HAP-1 (cell line): ENCODE measurements at regions not wholly inside any gene's neighbourhood (a gene's known extent, or its start where the extent isn't known, plus 50 kb on each side); places are given as distances from the start of the nearest gene placed in this dataset.

ENCODE experiments used
- DNase-seq, 2 experiments: peaks; one replicate each; pipeline ENCODE4 v3.0.0-alpha.2; 2016 to 2020; ENCODE audit warnings: low spot score in 2 of 2
- H3K27me3 ChIP-seq: fragments of 250-450 bp; sonication (Bioruptor Pico); 2 replicates; pipeline ENCODE4 v1.5.1; 2020; ENCODE audit warnings: low read depth, mild to moderate bottlenecking, moderate library complexity
- H3K36me3 ChIP-seq: fragments of 250-450 bp; sonication (Bioruptor Pico); replicated peaks from 2 replicates; pipeline ENCODE4 v1.5.1; 2020; ENCODE audit warnings: mild to moderate bottlenecking
- H3K4me1 ChIP-seq: fragments of 250-450 bp; sonication (Bioruptor Pico); 2 replicates; pipeline ENCODE4 v1.5.1; 2020; ENCODE audit warnings: mild to moderate bottlenecking
- H3K4me3 ChIP-seq: fragments of 250-450 bp; sonication (Bioruptor Pico); 2 replicates; pipeline ENCODE4 v1.5.1; 2020; ENCODE audit warnings: mild to moderate bottlenecking, moderate library complexity
- H3K9me3 ChIP-seq: fragments of 250-450 bp; sonication (Bioruptor Pico); 2 replicates; pipeline ENCODE4 v1.5.1; 2020; ENCODE audit warnings: mild to moderate bottlenecking, moderate library complexity
- in situ Hi-C: fragments of 300-500 bp; cut with MboI; formaldehyde crosslinking; loops from 3 replicates; pipeline ENCODE4 v1.14.3; 2020; ENCODE audit warnings: low sequenced_read_pairs, inconsistent platforms, mixed read lengths

GRCh38 chr7:131014906-131015656, 281.1 kb upstream of the KLF14 start:
- H3K36me3 ChIP-seq: no peaks in the 10 kb centered on the region
- peaks cover 54% of the 10 kb centered on the region for H3K4me1 ChIP-seq
- H3K27me3 ChIP-seq: no peaks in the 10 kb centered on the region

DNA sequence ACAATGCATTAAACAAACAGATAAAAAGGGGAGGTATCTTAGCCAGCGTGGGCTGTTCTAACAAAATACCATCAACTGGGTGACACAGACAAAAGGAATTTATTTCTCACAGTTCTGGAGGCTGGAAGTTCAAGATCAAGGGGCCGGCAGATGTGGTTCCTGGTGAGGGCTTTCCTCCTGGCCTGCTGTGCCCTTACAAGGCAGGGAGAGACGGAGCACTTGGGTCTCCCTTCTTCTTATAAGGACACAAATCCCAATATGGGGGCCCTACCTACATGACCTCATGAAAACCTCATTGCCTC, 281.6 kb upstream of the KLF14 start:
- H3K4me1 ChIP-seq: peaks cover 54% of the 10 kb centered on the region
- no peak overlapping the region for H3K4me3 ChIP-seq
- H3K36me3 ChIP-seq: no peaks in the 10 kb centered on the region
- H3K27me3 ChIP-seq: no peaks in the 10 kb centered on the region
- no peak for DNase-seq
- H3K9me3 ChIP-seq: no peaks in the 10 kb centered on the region
- in situ Hi-C loops: no loop called here

More at GRCh38 chr7:131014906-131015656, 281.1 kb upstream of the KLF14 start:
- H3K4me3 ChIP-seq: no peak overlapping the region
- H3K9me3 ChIP-seq: no peaks in the 10 kb centered on the region
- no peak for DNase-seq
- in situ Hi-C loops: no loop called here

GRCh38 chr7:131016230-131016629, 282.2 kb upstream of the KLF14 start:
- H3K9me3 ChIP-seq: no peaks in the 10 kb centered on the region
- in situ Hi-C loops: no loop called here
- peaks cover 53% of the 10 kb centered on the region for H3K4me1 ChIP-seq

DNA sequence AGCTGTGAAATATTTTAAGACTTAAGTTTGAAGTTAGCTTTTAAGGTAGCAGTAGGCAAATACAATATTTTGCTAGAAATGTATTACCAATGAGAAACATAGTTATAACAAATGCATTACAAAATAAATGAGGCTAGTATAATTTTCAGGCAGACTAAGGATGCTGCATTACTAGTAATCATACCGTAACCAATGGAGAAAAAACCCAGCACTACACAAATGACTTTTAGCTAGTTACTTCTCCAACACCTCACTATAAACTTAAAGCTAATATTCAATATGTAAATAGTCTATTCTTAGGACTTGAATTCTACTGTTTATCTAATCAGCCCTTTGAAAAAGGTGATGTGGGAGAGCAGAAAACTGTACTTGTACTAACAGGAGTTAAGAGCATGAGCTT, 285.3 kb upstream of the KLF14 start:
- H3K36me3 ChIP-seq: no peaks in the 10 kb centered on the region

More at GRCh38 chr7:131016230-131016629, 282.2 kb upstream of the KLF14 start:
- H3K36me3 ChIP-seq: no peaks in the 10 kb centered on the region
- no peak overlapping the region for H3K4me3 ChIP-seq
- DNase-seq: no peak
- H3K27me3 ChIP-seq: no peaks in the 10 kb centered on the region

GRCh38 chr7:131020759-131021261, 286.8 kb upstream of the KLF14 start:
- Histone ChIP-seq H3K27me3 (no peaks in the 10 kb centered on the region), H3K36me3 (no peaks in the 10 kb centered on the region), H3K4me3 (no peak overlapping the region), H3K9me3 (no peaks in the 10 kb centered on the region), H3K4me1 (peaks cover 19% of the 10 kb centered on the region)
- in situ Hi-C loops: no loop called here
- DNase-seq: no peak

More for the DNA sequence above, 285.3 kb upstream of the KLF14 start:
- H3K9me3 ChIP-seq: no peaks in the 10 kb centered on the region
- peaks cover 23% of the 10 kb centered on the region for H3K4me1 ChIP-seq
- no peaks in the 10 kb centered on the region for H3K27me3 ChIP-seq
- H3K4me3 ChIP-seq: no peak overlapping the region
- DNase-seq: no peak
- in situ Hi-C loops: no loop called here

GRCh38 chr7:131021460-131021859, 287.5 kb upstream of the KLF14 start:
- Histone ChIP-seq H3K36me3 (no peaks in the 10 kb centered on the region), H3K27me3 (no peaks in the 10 kb centered on the region), H3K9me3 (no peaks in the 10 kb centered on the region), H3K4me3 (no peak overlapping the region), H3K4me1 (peaks cover 13% of the 10 kb centered on the region)
- DNase-seq: no peak
- in situ Hi-C loops: no loop called here

GRCh38 chr7:131021902-131022301, 287.9 kb upstream of the KLF14 start:
- H3K27me3 ChIP-seq: no peaks in the 10 kb centered on the region
- no peaks in the 10 kb centered on the region for H3K9me3 ChIP-seq
- no peak overlapping the region for H3K4me3 ChIP-seq
- H3K4me1 ChIP-seq: peaks cover 9% of the 10 kb centered on the region
- DNase-seq: no peak
- in situ Hi-C loops: no loop called here
- no peaks in the 10 kb centered on the region for H3K36me3 ChIP-seq

DNA sequence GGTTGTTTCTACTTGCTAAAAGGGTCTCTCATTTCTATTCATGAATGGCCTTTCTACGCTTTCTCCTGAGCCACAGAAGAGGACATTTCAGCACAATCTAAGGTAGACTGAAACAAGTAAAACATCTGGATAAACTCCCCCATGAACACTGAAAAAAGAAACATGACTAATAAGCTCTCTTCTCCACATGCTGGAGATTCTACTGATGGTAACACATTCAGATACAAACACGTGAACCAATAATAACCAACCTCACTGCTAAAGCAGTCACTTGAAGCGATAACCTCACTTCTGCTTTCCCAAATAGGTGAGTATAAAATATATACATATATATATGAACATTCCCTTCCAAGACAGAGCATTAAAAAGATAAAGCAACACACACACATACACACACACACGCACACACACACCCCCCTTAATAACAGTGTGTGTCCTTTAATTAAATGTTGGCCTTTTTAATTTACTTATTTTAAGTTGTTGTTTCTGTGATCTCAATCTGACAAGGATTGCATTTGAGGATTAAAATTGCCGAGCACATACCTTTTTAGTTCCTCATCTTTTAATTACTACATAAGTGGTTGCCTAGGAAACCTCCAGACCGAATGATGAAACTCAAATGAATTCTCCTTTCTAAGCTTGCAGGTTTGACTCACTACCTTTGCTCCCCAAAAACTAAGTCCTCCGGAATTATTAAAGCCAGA, 292.4 kb upstream of the KLF14 start:
- Histone ChIP-seq H3K36me3 (no peaks in the 10 kb centered on the region), H3K9me3 (no peaks in the 10 kb centered on the region), H3K27me3 (no peaks in the 10 kb centered on the region), H3K4me3 (no peak overlapping the region), H3K4me1 (peaks cover 2% of the 10 kb centered on the region; the same call in 1 of the 2 replicates)
- in situ Hi-C loops: no loop called here
- DNase-seq: no peak

DNA sequence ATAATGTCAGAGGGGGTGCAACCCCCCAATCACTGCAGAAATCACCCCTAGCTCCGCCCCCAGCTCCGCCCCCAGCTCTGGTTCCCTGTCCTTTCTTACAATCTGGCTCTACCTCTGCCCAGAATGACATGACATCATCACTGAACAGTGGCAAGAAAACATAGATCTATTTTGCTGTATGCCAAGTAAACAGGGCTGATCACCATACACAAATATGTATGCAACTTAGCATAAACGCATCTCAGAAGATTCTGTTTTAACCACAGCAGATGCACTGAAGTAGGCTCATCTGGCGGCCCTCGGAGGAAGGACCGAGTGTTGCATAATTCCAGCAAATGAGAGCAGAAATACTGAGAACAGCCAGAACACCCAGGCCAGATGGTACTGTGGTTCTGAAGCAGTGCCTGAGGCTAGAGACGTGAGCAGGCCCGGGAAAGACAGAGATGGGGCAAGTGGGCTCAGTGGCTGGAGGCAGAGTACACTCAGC, 293.3 kb upstream of the KLF14 start:
- Histone ChIP-seq H3K9me3 (no peaks in the 10 kb centered on the region), H3K4me1 (peaks cover 2% of the 10 kb centered on the region; the same call in 1 of the 2 replicates), H3K36me3 (no peaks in the 10 kb centered on the region), H3K4me3 (no peak overlapping the region), H3K27me3 (no peaks in the 10 kb centered on the region)
- DNase-seq: no peak
- in situ Hi-C loops: no loop called here

DNA sequence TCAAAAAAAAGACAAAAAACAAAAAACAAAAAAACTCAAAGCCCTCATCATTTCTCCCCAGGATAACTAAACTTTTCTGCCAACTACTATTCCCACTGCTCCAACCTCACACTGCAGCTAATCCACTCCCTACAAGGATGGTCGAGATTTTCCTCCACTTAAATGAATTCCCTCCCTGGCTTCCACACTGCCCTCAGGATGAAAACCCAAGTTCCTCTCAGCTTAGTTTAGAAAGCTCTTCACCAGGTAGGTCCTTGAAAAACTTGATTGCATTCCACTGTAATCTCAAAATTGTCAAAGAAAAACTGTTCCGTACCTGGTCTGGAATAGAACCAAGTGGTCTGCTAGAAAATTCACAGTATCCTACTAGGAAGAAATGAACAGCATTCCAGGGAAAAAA, 294.3 kb upstream of the KLF14 start:
- Histone ChIP-seq H3K36me3 (no peaks in the 10 kb centered on the region), H3K4me3 (no peak overlapping the region), H3K9me3 (no peaks in the 10 kb centered on the region), H3K4me1 (peaks cover 2% of the 10 kb centered on the region; the same call in 1 of the 2 replicates), H3K27me3 (no peaks in the 10 kb centered on the region)
- no peak for DNase-seq
- in situ Hi-C loops: no loop called here

GRCh38 chr7:131029002-131029401, 295.0 kb upstream of the KLF14 start:
- Histone ChIP-seq H3K4me3 (no peak overlapping the region), H3K4me1 (peaks cover 2% of the 10 kb centered on the region; the same call in 1 of the 2 replicates), H3K9me3 (no peaks in the 10 kb centered on the region), H3K27me3 (no peaks in the 10 kb centered on the region), H3K36me3 (no peaks in the 10 kb centered on the region)
- in situ Hi-C loops: no loop called here
- DNase-seq: no peak

GRCh38 chr7:131031099-131031868, 296.4 kb upstream of the MKLN1 start:
- no peak for DNase-seq
- Histone ChIP-seq H3K4me1 (peaks cover 2% of the 10 kb centered on the region; the same call in 1 of the 2 replicates), H3K36me3 (no peaks in the 10 kb centered on the region), H3K27me3 (no peaks in the 10 kb centered on the region), H3K4me3 (no peak overlapping the region), H3K9me3 (no peaks in the 10 kb centered on the region)
- in situ Hi-C loops: no loop called here

GRCh38 chr7:131032786-131033185, 294.9 kb upstream of the MKLN1 start:
- no peaks in the 10 kb centered on the region for H3K4me1 ChIP-seq
- H3K9me3 ChIP-seq: no peaks in the 10 kb centered on the region
- no peak for DNase-seq
- no peaks in the 10 kb centered on the region for H3K36me3 ChIP-seq
- H3K4me3 ChIP-seq: no peak overlapping the region
- in situ Hi-C loops: no loop called here
- no peaks in the 10 kb centered on the region for H3K27me3 ChIP-seq
